ENCODE measurements at regions not wholly inside any gene's neighbourhood (a gene's known extent, or its start where the extent isn't known, plus 50 kb on each side); places are given as distances from the start of the nearest gene placed in this dataset.
A peak's percentile ranks its signal among the peaks of the same experiment; 100 is the strongest.

DNA sequence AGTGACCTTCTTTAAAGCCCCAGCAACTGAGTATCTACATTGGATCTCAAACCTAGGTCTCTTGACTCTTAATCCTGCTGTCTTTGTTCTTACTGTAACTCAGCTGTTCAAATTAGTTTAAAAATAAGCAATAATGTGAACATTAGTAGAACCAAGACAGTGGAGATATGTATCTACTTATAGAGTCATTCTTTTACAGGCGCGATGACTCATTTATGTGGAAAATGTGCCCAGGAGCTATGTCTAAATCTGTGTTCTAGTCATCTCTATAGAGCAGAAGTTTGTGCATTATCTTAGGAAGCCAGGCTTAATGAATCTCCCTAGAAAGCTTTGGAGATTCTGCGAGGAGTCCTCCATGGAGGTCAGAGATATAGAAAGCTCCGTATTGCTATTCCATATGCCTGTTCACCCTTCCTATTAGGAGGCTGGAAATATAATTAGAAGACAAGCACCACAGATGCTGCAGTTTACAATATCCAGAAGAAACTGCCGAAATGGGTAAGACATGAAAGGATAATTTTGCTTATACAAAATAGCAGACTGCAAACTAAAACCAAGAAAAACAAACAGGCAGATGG lies 211.6 kb downstream of the TRIB2 start:
- no peaks in the 10 kb centered on the region for H3K9me3 Mint-ChIP-seq
- peaks cover 2% of the 10 kb centered on the region for H3K27me3 Mint-ChIP-seq
- ATAC-seq (replicated peaks; ENCODE audit: extremely low read depth, poor library complexity, severe bottlenecking): no peak
- peaks cover 13% of the 10 kb centered on the region for H3K4me1 Mint-ChIP-seq
- H3K36me3 Mint-ChIP-seq (ENCODE audit: insufficient read depth): no peaks in the 10 kb centered on the region
- H3K4me3 Mint-ChIP-seq: no peak overlapping the region
- no peak for DNase-seq (ENCODE audit: low spot score in 2 of 2)
- H3K27ac Mint-ChIP-seq (ENCODE audit: low read depth): no peak overlapping the region

DNA sequence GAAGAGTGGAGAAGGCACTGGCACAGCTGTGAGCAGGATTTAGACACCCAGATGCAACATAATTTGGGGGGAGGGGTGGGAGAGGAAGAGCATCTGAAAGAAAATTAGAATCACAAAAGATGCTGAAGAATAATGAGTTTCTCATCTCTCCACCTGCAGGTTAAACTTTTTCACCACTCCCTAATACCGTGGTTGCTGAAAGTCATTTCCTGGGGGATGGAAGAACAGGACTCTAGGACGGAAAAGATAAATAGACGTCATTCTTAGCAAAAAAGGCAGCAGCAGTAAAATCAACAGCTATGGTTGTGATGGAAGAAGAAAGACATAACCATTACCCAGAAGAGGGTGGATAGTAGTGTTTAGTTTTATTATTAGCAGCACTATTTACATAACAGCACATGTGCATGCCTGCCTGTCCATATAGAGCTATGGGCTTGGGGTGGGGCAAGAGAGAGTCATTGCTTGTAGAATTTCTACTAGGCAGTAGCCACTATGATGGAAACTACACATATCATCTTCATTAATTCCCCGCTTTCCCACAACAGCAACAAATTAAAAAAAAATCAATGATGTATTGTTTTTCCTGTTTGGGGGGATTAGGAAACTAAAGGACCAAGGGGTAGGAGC lies 212.2 kb downstream of the TRIB2 start:
- ATAC-seq (replicated peaks; ENCODE audit: extremely low read depth, poor library complexity, severe bottlenecking) (no peak), DNase-seq (ENCODE audit: low spot score in 2 of 2) (no peak)
- H3K9me3 Mint-ChIP-seq: no peaks in the 10 kb centered on the region
- no peaks in the 10 kb centered on the region for H3K27me3 Mint-ChIP-seq
- H3K27ac Mint-ChIP-seq (ENCODE audit: low read depth): no peak overlapping the region
- no peak overlapping the region for H3K4me3 Mint-ChIP-seq
- peaks cover 13% of the 10 kb centered on the region for H3K4me1 Mint-ChIP-seq
- no peaks in the 10 kb centered on the region for H3K36me3 Mint-ChIP-seq (ENCODE audit: insufficient read depth)

DNA sequence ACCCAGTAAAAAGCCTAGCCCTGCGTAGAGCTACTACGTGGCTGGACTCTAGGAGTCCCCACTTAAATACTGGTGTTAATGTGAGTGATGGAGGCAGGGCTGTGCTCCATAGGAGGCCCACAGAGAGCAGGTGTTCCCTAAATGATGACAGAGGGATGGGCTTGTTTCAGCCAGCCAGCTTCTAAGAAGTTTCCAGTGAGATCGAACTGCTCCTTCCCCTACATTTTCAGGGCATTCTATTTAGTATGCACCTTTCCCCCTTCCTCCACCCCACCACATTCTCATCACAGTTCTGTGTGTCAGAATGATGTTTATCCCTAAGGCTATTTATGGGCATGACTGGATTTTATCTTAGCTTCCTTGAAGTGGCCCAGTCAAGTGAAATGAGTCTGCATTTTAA lies 213.0 kb downstream of the TRIB2 start:
- no peaks in the 10 kb centered on the region for H3K36me3 Mint-ChIP-seq (ENCODE audit: insufficient read depth)
- H3K4me3 Mint-ChIP-seq: no peak overlapping the region
- DNase-seq (ENCODE audit: low spot score in 2 of 2): no peak
- peaks cover 13% of the 10 kb centered on the region for H3K4me1 Mint-ChIP-seq
- no peak for ATAC-seq (replicated peaks; ENCODE audit: extremely low read depth, poor library complexity, severe bottlenecking)
- no peaks in the 10 kb centered on the region for H3K9me3 Mint-ChIP-seq
- no peak overlapping the region for H3K27ac Mint-ChIP-seq (ENCODE audit: low read depth)
- H3K27me3 Mint-ChIP-seq: no peaks in the 10 kb centered on the region

DNA sequence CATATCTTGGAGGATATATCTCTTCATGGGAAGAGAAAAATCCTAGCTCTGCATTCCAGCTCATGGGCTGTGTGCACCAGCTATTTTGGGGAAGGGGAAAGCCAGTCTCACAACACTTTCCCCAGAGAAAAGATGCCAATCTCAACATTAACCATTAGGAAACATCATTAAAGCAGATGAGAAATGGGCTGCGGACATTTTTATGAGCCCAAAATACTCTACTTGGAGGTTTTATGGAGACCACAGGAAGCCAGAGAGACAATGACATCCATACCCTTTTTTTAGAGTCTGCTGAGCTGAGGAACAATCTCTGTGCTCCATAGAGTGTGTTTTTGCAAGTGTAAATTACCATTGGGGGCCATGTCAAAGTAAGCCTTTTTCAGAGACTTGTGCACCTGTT lies 213.7 kb downstream of the TRIB2 start:
- no peak for DNase-seq (ENCODE audit: low spot score in 2 of 2)
- ATAC-seq (replicated peaks; ENCODE audit: extremely low read depth, poor library complexity, severe bottlenecking): no peak
- no peak overlapping the region for H3K27ac Mint-ChIP-seq (ENCODE audit: low read depth)
- H3K27me3 Mint-ChIP-seq: no peaks in the 10 kb centered on the region
- H3K4me1 Mint-ChIP-seq: peaks cover 13% of the 10 kb centered on the region
- H3K4me3 Mint-ChIP-seq: no peak overlapping the region
- no peaks in the 10 kb centered on the region for H3K36me3 Mint-ChIP-seq (ENCODE audit: insufficient read depth)
- H3K9me3 Mint-ChIP-seq: no peaks in the 10 kb centered on the region

DNA sequence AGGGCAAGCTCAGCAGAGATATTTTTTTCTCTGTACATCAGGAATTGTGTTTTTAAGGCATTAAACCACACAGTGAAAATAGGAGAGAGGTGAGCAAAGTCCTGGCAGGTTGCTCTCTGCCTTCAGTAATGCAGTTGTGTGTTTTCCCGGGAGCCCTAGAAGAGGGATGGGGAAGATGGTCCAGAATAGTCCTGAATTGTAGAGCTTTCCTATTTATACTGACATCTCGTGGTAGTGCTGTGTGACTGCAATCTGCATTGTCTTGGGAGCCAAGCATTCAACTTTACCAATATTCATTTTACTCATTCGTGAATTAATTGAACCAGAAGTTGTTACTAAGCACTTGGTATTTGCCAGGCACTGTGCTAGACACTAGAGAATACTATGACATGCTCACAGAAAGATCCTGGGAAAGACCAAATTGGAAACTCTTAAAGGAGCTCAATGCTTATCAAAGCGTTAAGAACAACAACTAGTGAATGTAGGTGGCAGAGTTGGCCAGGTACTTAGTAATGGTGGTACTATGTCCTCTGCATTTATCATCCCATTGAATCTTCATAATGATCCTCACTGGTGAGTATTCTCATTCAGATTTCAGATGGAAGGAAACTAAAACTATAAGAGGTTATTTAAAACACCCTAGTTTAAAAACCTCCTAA lies 214.6 kb downstream of the TRIB2 start:
- Mint-ChIP-seq H3K9me3 (no peaks in the 10 kb centered on the region), H3K27me3 (no peaks in the 10 kb centered on the region), H3K4me3 (no peak overlapping the region), H3K27ac (ENCODE audit: low read depth) (no peak overlapping the region), H3K4me1 (peaks cover 13% of the 10 kb centered on the region), H3K36me3 (ENCODE audit: insufficient read depth) (no peaks in the 10 kb centered on the region)
- DNase-seq (ENCODE audit: low spot score in 2 of 2) (no peak), ATAC-seq (replicated peaks; ENCODE audit: extremely low read depth, poor library complexity, severe bottlenecking) (no peak)

DNA sequence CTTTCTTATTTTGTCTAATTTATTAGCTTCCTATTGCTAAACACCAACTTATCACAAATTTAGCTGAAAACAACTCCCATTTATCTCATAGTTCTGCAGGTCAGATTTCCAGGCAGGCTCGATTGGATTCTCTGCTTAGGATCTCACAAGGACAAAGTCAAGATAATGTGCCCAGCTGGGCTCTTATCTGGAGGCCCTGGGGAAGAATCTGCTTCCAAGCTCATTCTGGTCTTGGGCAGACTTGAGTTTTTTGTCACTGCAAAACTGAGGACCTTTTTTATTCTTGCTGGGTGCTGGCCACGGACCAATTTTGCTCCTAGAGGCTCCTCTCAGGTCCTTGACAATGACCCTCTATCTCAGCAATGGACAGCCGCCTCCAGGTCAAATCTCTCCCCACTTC lies 215.5 kb downstream of the TRIB2 start:
- DNase-seq (ENCODE audit: low spot score in 2 of 2): no peak
- H3K27ac Mint-ChIP-seq (ENCODE audit: low read depth): no peak overlapping the region
- no peaks in the 10 kb centered on the region for H3K27me3 Mint-ChIP-seq
- ATAC-seq (replicated peaks; ENCODE audit: extremely low read depth, poor library complexity, severe bottlenecking): no peak
- no peaks in the 10 kb centered on the region for H3K36me3 Mint-ChIP-seq (ENCODE audit: insufficient read depth)
- no peaks in the 10 kb centered on the region for H3K9me3 Mint-ChIP-seq
- no peak overlapping the region for H3K4me3 Mint-ChIP-seq
- peaks cover 13% of the 10 kb centered on the region for H3K4me1 Mint-ChIP-seq

DNA sequence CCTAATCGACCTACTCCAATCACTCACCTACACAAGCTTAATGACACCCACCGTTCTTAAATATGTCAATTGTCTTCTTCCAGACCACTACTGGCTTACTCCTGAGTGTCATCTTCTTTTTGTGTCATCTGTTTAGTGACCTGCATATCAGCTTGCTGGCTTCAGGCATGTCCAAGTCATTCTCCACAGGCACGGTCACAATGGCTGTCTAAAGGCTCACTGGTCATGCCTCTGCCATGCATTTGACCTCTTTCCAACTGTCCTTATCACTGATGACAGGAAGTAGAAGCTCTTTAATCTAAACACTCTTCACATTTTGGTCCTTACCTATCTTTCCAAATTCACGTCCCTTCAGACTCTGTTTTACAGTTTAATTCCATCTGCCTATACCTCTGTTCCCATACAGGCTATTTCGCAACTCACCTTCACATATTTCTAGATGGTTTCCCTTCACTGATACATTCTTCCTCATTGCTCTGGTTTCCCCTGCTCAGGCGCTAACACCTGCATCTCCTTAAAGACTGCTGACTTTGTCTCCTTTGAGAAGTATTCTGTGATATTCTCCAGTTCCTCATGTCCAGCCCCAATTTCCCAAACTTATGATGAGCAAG lies 217.5 kb downstream of the TRIB2 start:
- H3K4me1 Mint-ChIP-seq: peaks cover 5% of the 10 kb centered on the region
- H3K27ac Mint-ChIP-seq (ENCODE audit: low read depth): no peak overlapping the region
- H3K27me3 Mint-ChIP-seq: no peaks in the 10 kb centered on the region
- no peak for DNase-seq (ENCODE audit: low spot score in 2 of 2)
- no peak for ATAC-seq (replicated peaks; ENCODE audit: extremely low read depth, poor library complexity, severe bottlenecking)
- H3K4me3 Mint-ChIP-seq: no peak overlapping the region
- H3K36me3 Mint-ChIP-seq (ENCODE audit: insufficient read depth): no peaks in the 10 kb centered on the region
- H3K9me3 Mint-ChIP-seq: no peaks in the 10 kb centered on the region

DNA sequence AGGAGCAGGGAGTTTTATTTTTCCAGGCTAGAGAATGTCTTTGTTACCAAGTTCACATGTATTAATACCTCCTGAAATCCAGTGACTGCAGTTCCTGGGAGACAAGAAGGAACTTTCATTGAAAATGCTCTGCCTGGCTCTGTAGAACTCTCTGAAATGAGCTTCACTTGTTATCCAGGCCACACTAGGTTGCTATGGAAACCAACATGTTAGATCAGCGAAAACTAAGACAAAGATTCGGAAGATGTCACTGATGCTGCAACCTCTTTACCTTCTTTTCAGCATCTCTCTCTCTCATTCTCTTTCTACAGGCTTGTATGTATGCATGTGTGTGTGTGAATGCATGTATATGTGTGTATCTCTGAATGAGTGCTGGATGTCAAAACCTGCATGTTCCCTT lies 218.5 kb downstream of the TRIB2 start:
- peaks cover 5% of the 10 kb centered on the region for H3K4me1 Mint-ChIP-seq
- H3K36me3 Mint-ChIP-seq (ENCODE audit: insufficient read depth): no peaks in the 10 kb centered on the region
- no peaks in the 10 kb centered on the region for H3K27me3 Mint-ChIP-seq
- H3K4me3 Mint-ChIP-seq: no peak overlapping the region
- H3K27ac Mint-ChIP-seq (ENCODE audit: low read depth): no peak overlapping the region
- no peak for ATAC-seq (replicated peaks; ENCODE audit: extremely low read depth, poor library complexity, severe bottlenecking)
- H3K9me3 Mint-ChIP-seq: no peaks in the 10 kb centered on the region
- DNase-seq (ENCODE audit: low spot score in 2 of 2): no peak

DNA sequence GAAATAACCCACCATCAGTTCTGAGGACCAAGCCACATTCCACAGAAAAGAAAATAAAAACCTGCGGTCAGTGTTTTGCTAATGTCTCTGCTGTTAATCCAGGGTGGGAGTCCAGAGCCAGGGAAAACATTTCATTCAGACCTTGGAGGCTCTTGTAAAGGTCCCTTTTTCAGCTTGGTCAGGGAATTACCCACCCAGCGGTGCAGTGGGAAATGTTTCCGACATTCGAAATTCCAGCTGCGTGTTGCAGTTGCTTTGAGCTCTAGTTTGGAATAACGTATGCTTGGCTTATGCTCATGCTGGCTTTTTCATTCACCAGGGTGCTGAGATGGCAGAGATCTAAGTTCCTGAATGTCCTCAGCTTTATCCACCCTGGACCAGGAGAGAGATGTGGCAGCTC lies 219.1 kb downstream of the TRIB2 start:
- ATAC-seq (replicated peaks; ENCODE audit: extremely low read depth, poor library complexity, severe bottlenecking) (no peak), DNase-seq (ENCODE audit: low spot score in 2 of 2) (no peak)
- H3K9me3 Mint-ChIP-seq: no peaks in the 10 kb centered on the region
- H3K27me3 Mint-ChIP-seq: no peaks in the 10 kb centered on the region
- H3K4me1 Mint-ChIP-seq: peaks cover 5% of the 10 kb centered on the region
- H3K27ac Mint-ChIP-seq (ENCODE audit: low read depth): no peak overlapping the region
- no peak overlapping the region for H3K4me3 Mint-ChIP-seq
- no peaks in the 10 kb centered on the region for H3K36me3 Mint-ChIP-seq (ENCODE audit: insufficient read depth)

DNA sequence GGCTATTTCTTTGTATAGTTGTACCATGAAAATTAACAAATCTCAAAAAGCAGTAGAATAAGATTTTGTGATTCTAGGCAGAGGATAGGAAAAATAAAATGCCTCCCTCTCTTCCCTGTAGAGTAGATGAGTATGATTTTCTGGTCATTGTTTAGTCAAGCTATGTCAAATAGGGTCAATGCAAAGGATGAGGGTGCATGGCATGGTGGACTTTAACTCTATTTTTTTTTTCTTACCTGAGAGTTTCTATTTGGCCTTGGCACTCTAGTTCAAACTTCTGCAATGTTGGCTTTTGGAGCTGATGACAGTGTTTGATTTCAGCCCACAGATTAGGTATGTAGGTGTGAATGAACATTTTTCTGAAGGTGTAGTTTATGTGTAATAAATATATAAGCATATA lies 224.5 kb downstream of the TRIB2 start:
- Mint-ChIP-seq H3K4me1 (no peaks in the 10 kb centered on the region), H3K27ac (ENCODE audit: low read depth) (no peak overlapping the region)
- ATAC-seq (replicated peaks; ENCODE audit: extremely low read depth, poor library complexity, severe bottlenecking): no peak

DNA sequence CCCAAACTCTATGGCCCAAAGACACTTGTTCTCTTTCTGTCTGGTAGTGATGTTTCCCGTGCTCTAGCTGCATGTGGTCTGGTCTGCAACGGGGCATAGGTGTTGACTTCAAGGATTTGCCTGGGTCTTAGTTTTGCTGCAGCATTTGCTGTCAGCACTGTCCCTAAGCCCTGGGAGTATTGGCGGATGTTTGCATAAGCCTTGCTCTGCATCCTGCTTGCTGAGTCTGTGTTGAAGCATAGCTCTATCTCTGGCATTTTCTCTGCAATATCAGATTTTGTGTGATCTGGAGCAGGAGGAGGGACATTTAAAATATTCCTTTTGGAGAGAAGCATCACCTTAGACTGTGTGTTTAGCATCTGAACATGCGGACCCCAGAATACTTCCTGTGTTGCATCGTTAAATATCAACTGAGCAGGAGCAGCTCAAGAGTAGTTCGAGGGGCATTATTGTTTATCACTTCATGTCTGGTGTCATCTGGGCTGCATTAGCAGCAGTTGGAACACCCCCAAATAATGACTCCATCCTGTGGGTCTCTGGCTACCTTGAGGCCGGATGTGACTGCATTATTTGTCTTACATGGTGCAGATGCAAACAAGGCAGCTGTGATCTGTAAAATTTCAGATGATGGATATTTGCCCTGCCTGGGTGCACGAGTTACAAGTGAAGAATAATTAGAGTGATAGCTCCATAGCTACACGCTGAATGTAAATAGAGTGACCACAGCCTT lies 231.7 kb downstream of the TRIB2 start:
- peak in 1 of 2 donors; percentile 16 for DNase-seq (ENCODE audit: low spot score in 2 of 2)
- H3K36me3 Mint-ChIP-seq (ENCODE audit: insufficient read depth): no peaks in the 10 kb centered on the region
- H3K4me3 Mint-ChIP-seq: peak overlapping the region; percentile 26
- peak; percentile 84 for ATAC-seq (replicated peaks; ENCODE audit: extremely low read depth, poor library complexity, severe bottlenecking)
- no peaks in the 10 kb centered on the region for H3K9me3 Mint-ChIP-seq
- peaks cover 20% of the 10 kb centered on the region for H3K4me1 Mint-ChIP-seq
- H3K27ac Mint-ChIP-seq (ENCODE audit: low read depth): peak overlapping the region; percentile 64
- H3K27me3 Mint-ChIP-seq: no peaks in the 10 kb centered on the region

More for the DNA sequence above, 224.5 kb downstream of the TRIB2 start:
- no peaks in the 10 kb centered on the region for H3K27me3 Mint-ChIP-seq
- no peaks in the 10 kb centered on the region for H3K36me3 Mint-ChIP-seq (ENCODE audit: insufficient read depth)
- DNase-seq (ENCODE audit: low spot score in 2 of 2): no peak
- no peaks in the 10 kb centered on the region for H3K9me3 Mint-ChIP-seq
- no peak overlapping the region for H3K4me3 Mint-ChIP-seq

DNA sequence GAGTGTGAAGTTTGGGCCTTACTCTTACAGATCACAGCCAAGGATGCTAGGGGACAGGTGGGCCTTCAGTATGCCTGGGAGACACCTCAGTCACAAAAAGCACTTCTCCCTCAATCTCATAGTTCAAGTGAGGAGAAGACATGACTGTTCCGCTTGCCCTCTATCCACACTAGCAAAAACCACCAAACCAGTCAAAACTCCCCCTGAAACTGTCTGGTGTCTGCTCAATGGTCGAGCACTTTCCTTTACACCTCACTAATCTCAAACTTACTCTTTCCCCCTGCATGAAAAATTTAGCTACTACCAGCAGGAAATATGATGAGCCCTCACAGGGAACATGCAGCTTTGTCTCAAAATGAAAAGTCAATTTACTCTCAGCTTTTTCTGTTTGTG lies 232.2 kb downstream of the TRIB2 start:
- no peaks in the 10 kb centered on the region for H3K27me3 Mint-ChIP-seq
- H3K4me1 Mint-ChIP-seq: peaks cover 20% of the 10 kb centered on the region
- no peaks in the 10 kb centered on the region for H3K9me3 Mint-ChIP-seq
- no peak for DNase-seq (ENCODE audit: low spot score in 2 of 2)
- H3K36me3 Mint-ChIP-seq (ENCODE audit: insufficient read depth): no peaks in the 10 kb centered on the region
- H3K27ac Mint-ChIP-seq (ENCODE audit: low read depth): peak overlapping the region; percentile 64
- H3K4me3 Mint-ChIP-seq: no peak overlapping the region
- peak; percentile 43 for ATAC-seq (replicated peaks; ENCODE audit: extremely low read depth, poor library complexity, severe bottlenecking)

Data from central memory CD8-positive, alpha-beta T cell (primary cell).